ENCODE measurements at regions not wholly inside any gene's neighbourhood (a gene's known extent, or its start where the extent isn't known, plus 50 kb on each side); places are given as distances from the start of the nearest gene placed in this dataset.
"Not testable (repeated sequence)": the region's sequence is repeated elsewhere in the genome, so short reads cannot be mapped to it uniquely, and the experiment has no call there.

DNA sequence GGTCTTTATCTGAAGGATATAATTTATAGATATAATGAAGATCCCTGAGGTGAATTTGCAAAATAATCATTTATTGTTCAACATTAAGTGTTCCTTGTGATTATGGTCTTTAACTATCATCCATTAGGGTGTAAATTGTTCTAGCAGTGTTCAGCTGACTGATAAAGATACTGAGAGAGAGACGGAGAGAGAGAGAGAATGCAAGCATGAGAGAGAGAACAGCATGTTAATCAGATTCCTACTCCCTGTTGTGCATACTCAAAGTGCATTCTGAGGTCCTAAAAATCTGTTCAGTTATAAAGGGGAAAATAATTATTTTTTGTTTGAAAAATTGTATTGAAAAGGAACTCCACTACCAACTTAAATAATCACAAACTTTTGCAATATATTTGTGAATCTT is 271.0 kb upstream of the CBLB start:
- DNase-seq (ENCODE audit: low read depth in 1 of 2, low spot score in 1 of 2), result no peak
- Histone ChIP-seq H3K4me3 (replicated peaks; ENCODE audit: insufficient read depth, low read length) (no peak overlapping the region), H3K27me3 (ENCODE audit: insufficient read depth, poor library complexity, severe bottlenecking) (no peaks in the 10 kb centered on the region), H3K27ac (replicated peaks) (no peak overlapping the region)
- TF ChIP-seq POLR2AphosphoS5 (IDR thresholded peaks at IDR 0.05; ENCODE audit: low read depth) (no peak), GABPA (IDR thresholded peaks at IDR 0.05; ENCODE audit: low read depth) (no peak), CTCF (IDR thresholded peaks at IDR 0.05; ENCODE audit: insufficient read depth, low read length) (no peak), SPI1 (IDR thresholded peaks at IDR 0.05; ENCODE audit: borderline replicate concordance, low read depth) (no peak)
- TF ChIP-seq, protein P1, sequence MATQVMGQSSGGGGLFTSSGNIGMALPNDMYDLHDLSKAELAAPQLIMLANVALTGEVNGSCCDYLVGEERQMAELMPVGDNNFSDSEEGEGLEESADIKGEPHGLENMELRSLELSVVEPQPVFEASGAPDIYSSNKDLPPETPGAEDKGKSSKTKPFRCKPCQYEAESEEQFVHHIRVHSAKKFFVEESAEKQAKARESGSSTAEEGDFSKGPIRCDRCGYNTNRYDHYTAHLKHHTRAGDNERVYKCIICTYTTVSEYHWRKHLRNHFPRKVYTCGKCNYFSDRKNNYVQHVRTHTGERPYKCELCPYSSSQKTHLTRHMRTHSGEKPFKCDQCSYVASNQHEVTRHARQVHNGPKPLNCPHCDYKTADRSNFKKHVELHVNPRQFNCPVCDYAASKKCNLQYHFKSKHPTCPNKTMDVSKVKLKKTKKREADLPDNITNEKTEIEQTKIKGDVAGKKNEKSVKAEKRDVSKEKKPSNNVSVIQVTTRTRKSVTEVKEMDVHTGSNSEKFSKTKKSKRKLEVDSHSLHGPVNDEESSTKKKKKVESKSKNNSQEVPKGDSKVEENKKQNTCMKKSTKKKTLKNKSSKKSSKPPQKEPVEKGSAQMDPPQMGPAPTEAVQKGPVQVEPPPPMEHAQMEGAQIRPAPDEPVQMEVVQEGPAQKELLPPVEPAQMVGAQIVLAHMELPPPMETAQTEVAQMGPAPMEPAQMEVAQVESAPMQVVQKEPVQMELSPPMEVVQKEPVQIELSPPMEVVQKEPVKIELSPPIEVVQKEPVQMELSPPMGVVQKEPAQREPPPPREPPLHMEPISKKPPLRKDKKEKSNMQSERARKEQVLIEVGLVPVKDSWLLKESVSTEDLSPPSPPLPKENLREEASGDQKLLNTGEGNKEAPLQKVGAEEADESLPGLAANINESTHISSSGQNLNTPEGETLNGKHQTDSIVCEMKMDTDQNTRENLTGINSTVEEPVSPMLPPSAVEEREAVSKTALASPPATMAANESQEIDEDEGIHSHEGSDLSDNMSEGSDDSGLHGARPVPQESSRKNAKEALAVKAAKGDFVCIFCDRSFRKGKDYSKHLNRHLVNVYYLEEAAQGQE (IDR thresholded peaks at IDR 0.05; ENCODE audit: insufficient replicate concordance, low read depth), result no peak

DNA sequence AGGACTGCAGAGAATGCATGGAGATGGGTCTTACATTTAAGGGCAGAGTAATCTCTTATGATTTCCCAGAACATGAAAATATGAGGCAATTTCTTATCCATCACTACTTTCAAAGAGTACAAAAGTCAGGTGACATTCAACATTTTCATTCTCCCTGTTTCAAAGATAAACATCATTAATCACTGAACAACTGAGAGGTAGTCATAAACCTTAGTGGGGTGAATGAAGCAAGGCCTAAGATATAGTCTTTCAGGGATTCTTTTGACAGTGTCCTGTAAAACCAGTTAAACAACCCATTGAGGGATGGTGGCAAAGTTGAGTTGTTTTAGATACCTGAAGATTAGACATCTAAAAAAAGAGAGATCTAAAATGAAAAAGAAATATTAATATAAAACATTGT is 271.6 kb upstream of the CBLB start:
- Histone ChIP-seq H3K27ac (replicated peaks) (no peak overlapping the region), H3K27me3 (ENCODE audit: insufficient read depth, poor library complexity, severe bottlenecking) (no peaks in the 10 kb centered on the region), H3K4me3 (replicated peaks; ENCODE audit: insufficient read depth, low read length) (no peak overlapping the region)
- TF ChIP-seq SPI1 (IDR thresholded peaks at IDR 0.05; ENCODE audit: borderline replicate concordance, low read depth) (no peak), CTCF (IDR thresholded peaks at IDR 0.05; ENCODE audit: insufficient read depth, low read length) (no peak), POLR2AphosphoS5 (IDR thresholded peaks at IDR 0.05; ENCODE audit: low read depth) (no peak), GABPA (IDR thresholded peaks at IDR 0.05; ENCODE audit: low read depth) (no peak)
- TF ChIP-seq, protein P1 (IDR thresholded peaks at IDR 0.05; ENCODE audit: insufficient replicate concordance, low read depth), result no peak
- DNase-seq (ENCODE audit: low read depth in 1 of 2, low spot score in 1 of 2), result no peak

DNA sequence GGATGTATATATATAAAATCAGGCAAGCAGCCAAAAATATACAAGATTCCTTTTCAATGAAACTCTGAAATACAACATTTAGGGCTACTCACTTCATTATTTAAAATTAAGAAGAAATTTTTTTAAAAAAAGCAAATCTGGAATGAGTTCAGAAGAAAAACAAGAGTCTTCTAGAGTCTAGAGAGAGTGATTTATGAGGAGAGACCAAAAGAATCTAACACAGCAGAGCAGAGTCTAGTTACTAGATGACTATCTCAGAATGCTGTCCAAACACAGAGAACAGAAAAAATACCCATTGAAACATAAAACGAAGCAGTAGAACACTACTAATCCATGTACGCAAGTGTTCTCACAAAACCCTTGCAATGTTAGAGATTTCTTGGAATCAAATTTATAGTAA is 275.2 kb upstream of the CBLB start:
- no peaks in the 10 kb centered on the region for H3K27me3 ChIP-seq (ENCODE audit: insufficient read depth, poor library complexity, severe bottlenecking)
- no peak for DNase-seq (ENCODE audit: low read depth in 1 of 2, low spot score in 1 of 2)
- no peak overlapping the region for H3K4me3 ChIP-seq (replicated peaks; ENCODE audit: insufficient read depth, low read length)
- no peak overlapping the region for H3K27ac ChIP-seq (replicated peaks)
- TF ChIP-seq, protein P1 (IDR thresholded peaks at IDR 0.05; ENCODE audit: insufficient replicate concordance, low read depth), result no peak
- TF ChIP-seq POLR2AphosphoS5 (IDR thresholded peaks at IDR 0.05; ENCODE audit: low read depth) (no peak), GABPA (IDR thresholded peaks at IDR 0.05; ENCODE audit: low read depth) (no peak), CTCF (IDR thresholded peaks at IDR 0.05; ENCODE audit: insufficient read depth, low read length) (no peak), SPI1 (IDR thresholded peaks at IDR 0.05; ENCODE audit: borderline replicate concordance, low read depth) (no peak)

GRCh38 chr3:106148440-106149082 is 279.7 kb upstream of the CBLB start:
- not testable (repeated sequence) for DNase-seq (ENCODE audit: low read depth in 1 of 2, low spot score in 1 of 2); H3K4me3 ChIP-seq (replicated peaks; ENCODE audit: insufficient read depth, low read length); H3K27me3 ChIP-seq (ENCODE audit: insufficient read depth, poor library complexity, severe bottlenecking); H3K27ac ChIP-seq (replicated peaks)

Data from HL-60 (cell line).